ENCODE measurements at regions not wholly inside any gene's neighbourhood (a gene's known extent, or its start where the extent isn't known, plus 50 kb on each side); places are given as distances from the start of the nearest gene placed in this dataset.

- no peak for TF ChIP-seq HMGXB3 (CRISPR knock-in tag; IDR thresholded peaks at IDR 0.05; ENCODE audit: borderline replicate concordance)
Measured at GRCh38 chr2:153360239-153360638, 118.3 kb downstream of the RPRM start (continued).

- DNase-seq (ENCODE audit: low spot score) (no peak), FAIRE-seq (no peak), ATAC-seq (no peak)
- intact Hi-C loops (cut with micrococcal nuclease; ENCODE audit: unreplicated experiment), result no loop called here
- ChIA-PET CTCF (ENCODE audit: low intra/inter-chr PET ratio, low total read pairs) (no interaction called here), POLR2A (no interaction called here)
- Histone ChIP-seq H3K36me3 (replicated peaks in 1 of 2; ENCODE audit: control insufficient read depth in 1 of 2, insufficient read depth in 2 of 2, low read length in 2 of 2) (no peaks in the 10 kb centered on the region), H3K27ac (ENCODE audit: extremely low read length, insufficient read depth, low read length) (no peak overlapping the region), H3K4me3 (replicated peaks in 1 of 3; ENCODE audit: insufficient read depth in 1 of 3, low read depth in 2 of 3, low read length in 3 of 3) (no peak overlapping the region), H3K9ac (ENCODE audit: insufficient read depth, low read depth, low read length) (no peak overlapping the region), H3K9me3 (ENCODE audit: low read length) (no peaks in the 10 kb centered on the region), H3K4me1 (ENCODE audit: insufficient read depth, low read length) (no peaks in the 10 kb centered on the region), H3K27me3 (ENCODE audit: control insufficient read depth in 1 of 2, insufficient read depth in 2 of 2, low read length in 2 of 2) (no peaks in the 10 kb centered on the region), H4K20me1 (ENCODE audit: insufficient read depth, low read length) (no peaks in the 10 kb centered on the region), H3K79me2 (ENCODE audit: insufficient read depth, low read length) (no peaks in the 10 kb centered on the region), H2AFZ (ENCODE audit: low read length) (no peak overlapping the region), H3K4me2 (ENCODE audit: low read depth, low read length) (no peak overlapping the region)
- 3% methylated on average over 1 of the region's 1 CpG for WGBS (ENCODE audit: low lambda C conversion rate)
- TF ChIP-seq YY1 (IDR thresholded peaks at IDR 0.05; ENCODE audit: insufficient read depth, insufficient replicate concordance, low read depth, low read length) (no peak), ZKSCAN8 (CRISPR knock-in tag; IDR thresholded peaks at IDR 0.05; ENCODE audit: borderline replicate concordance) (no peak), ZBTB37 (CRISPR knock-in tag; IDR thresholded peaks at IDR 0.05) (no peak), ZUFSP (CRISPR knock-in tag; IDR thresholded peaks at IDR 0.05; ENCODE audit: borderline replicate concordance) (no peak), HOXD1 (CRISPR knock-in tag; IDR thresholded peaks at IDR 0.05) (no peak), ZNF138 (CRISPR knock-in tag; IDR thresholded peaks at IDR 0.05; ENCODE audit: low read depth) (no peak), ATRX (CRISPR knock-in tag; IDR thresholded peaks at IDR 0.05; ENCODE audit: borderline replicate concordance) (no peak)
- in situ Hi-C loops (cut with HindIII; ENCODE audit: extremely low pct_ligation_motif_present, low pct_unique_long_range_greater_than_20kb), result no loop called here
- no TSS peak for BruUV-seq (replicated peaks)
Measured at GRCh38 chr2:153354377-153354776, 124.2 kb downstream of the RPRM start.

All from HepG2 (cell line).